Loucy (cell line): ENCODE measurements at regions not wholly inside any gene's neighbourhood (a gene's known extent, or its start where the extent isn't known, plus 50 kb on each side); places are given as distances from the start of the nearest gene placed in this dataset.

Source experiments
- H2AFZ ChIP-seq: fragments of 200-600 bp; sonication (generic); 2 replicates; pipeline ENCODE4 v1.6.0; 2016; ENCODE audit warnings: antibody characterized with exemption, mild to moderate bottlenecking, low read length, moderate library complexity
- H3F3A ChIP-seq: fragments of 200-600 bp; 2 replicates; pipeline ENCODE4 v1.6.0; 2016; ENCODE audit warnings: antibody characterized with exemption, low read depth, mild to moderate bottlenecking
- H3K27me3 ChIP-seq: fragments of 200-600 bp; sonication (generic); 2 replicates; pipeline ENCODE4 v1.6.1; 2014; ENCODE audit warnings: low read length, mild to moderate bottlenecking; ENCODE audit not compliant: insufficient read depth, poor library complexity, severe bottlenecking
- H3K36me3 ChIP-seq: fragments of 200-600 bp; sonication (generic); 2 replicates; pipeline ENCODE4 v1.6.1; 2016; ENCODE audit warnings: low read length; ENCODE audit not compliant: insufficient read depth
- H3K4me1 ChIP-seq: fragments of 200-600 bp; sonication (generic); 2 replicates; pipeline ENCODE4 v1.5.1; 2014; ENCODE audit warnings: low read length, mild to moderate bottlenecking; ENCODE audit not compliant: insufficient read depth, poor library complexity, severe bottlenecking
- H3K4me2 ChIP-seq: fragments of 200-600 bp; sonication (generic); 2 replicates; pipeline ENCODE4 v1.6.0; 2014; ENCODE audit warnings: antibody characterized with exemption, low read length, low read depth, mild to moderate bottlenecking; ENCODE audit not compliant: poor library complexity, severe bottlenecking
- H3K4me3 ChIP-seq: fragments of 200-600 bp; sonication (generic); 2 replicates; pipeline ENCODE4 v1.5.1; 2014; ENCODE audit warnings: low read length, mild to moderate bottlenecking, mixed read lengths; ENCODE audit not compliant: poor library complexity, severe bottlenecking
- H3K79me2 ChIP-seq: fragments of 200-600 bp; sonication (generic); 2 replicates; pipeline ENCODE4 v1.6.1; 2014; ENCODE audit warnings: low read length; ENCODE audit not compliant: insufficient read depth
- H3K9ac ChIP-seq: fragments of 200-600 bp; sonication (generic); 2 replicates; pipeline ENCODE4 v1.6.0; 2014; ENCODE audit warnings: mild to moderate bottlenecking, low read depth, low read length, moderate library complexity; ENCODE audit not compliant: poor library complexity, severe bottlenecking
- H3K9me2 ChIP-seq: fragments of 200-600 bp; sonication (generic); replicated peaks from 2 replicates; pipeline ENCODE4 v1.6.1; 2016; ENCODE audit warnings: low read depth, low read length, mixed read lengths
- H3K9me3 ChIP-seq: fragments of 200-600 bp; sonication (generic); 2 replicates; pipeline ENCODE4 v1.6.1; 2014; ENCODE audit warnings: mild to moderate bottlenecking, antibody characterized with exemption, low read length, low read depth; ENCODE audit not compliant: insufficient read depth
- H4K20me1 ChIP-seq: fragments of 200-600 bp; sonication (generic); 2 replicates; pipeline ENCODE4 v1.6.0; 2014; ENCODE audit warnings: antibody characterized with exemption, low read length, mild to moderate bottlenecking; ENCODE audit not compliant: insufficient read depth, poor library complexity, severe bottlenecking
- EZH2phosphoT487 ChIP-seq: fragments of 200-600 bp; IDR thresholded peaks from 2 replicates; pipeline ENCODE4 v1.6.1; 2018; ENCODE audit warnings: antibody characterized with exemption, mild to moderate bottlenecking, moderate library complexity, borderline replicate concordance
- TF ChIP-seq, protein P1 (sequence below): fragments of 200-600 bp; sonication (generic); conservative IDR thresholded peaks from 2 replicates; pipeline ENCODE4 v1.5.1; 2014; ENCODE audit warnings: mild to moderate bottlenecking, antibody characterized with exemption, low read length

DNA sequence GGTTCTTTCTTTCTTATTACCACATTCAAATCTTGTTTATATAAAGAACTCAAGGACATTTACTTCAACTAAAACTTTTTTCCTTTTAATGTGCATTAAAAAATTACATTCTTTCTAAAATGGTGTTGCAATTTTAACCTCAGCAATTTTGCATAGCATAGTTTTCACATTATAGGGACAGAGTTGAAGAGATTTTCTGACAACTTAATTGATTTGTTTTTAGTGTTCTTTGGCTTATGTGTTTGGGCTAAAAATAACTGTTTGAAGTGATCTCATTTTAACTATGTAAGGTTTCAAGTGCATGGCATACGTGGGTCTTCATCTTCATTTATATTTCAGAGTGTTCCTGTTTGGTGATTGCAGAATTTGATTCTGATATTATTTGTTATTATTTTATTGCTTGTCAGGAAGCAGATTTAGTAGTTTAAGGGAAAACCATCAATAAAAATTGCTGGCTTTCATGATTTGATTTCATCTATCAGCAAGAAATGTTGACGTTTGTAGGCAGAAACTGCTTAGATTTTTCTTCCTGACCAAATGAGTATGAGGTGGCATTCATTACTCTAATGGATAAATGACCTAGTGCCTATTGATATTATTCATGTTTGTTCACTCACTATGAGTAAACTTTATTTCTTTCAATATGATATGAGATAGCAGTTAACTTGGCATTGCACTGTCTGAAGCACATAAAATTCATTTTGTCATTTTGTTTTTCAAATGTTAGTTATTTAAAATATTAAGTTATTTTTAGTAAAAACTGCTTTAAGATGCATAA is 398.4 kb downstream of the NUP35 start:
- TF ChIP-seq, protein P1, sequence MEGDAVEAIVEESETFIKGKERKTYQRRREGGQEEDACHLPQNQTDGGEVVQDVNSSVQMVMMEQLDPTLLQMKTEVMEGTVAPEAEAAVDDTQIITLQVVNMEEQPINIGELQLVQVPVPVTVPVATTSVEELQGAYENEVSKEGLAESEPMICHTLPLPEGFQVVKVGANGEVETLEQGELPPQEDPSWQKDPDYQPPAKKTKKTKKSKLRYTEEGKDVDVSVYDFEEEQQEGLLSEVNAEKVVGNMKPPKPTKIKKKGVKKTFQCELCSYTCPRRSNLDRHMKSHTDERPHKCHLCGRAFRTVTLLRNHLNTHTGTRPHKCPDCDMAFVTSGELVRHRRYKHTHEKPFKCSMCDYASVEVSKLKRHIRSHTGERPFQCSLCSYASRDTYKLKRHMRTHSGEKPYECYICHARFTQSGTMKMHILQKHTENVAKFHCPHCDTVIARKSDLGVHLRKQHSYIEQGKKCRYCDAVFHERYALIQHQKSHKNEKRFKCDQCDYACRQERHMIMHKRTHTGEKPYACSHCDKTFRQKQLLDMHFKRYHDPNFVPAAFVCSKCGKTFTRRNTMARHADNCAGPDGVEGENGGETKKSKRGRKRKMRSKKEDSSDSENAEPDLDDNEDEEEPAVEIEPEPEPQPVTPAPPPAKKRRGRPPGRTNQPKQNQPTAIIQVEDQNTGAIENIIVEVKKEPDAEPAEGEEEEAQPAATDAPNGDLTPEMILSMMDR: no peak
- no peak for TF ChIP-seq EZH2phosphoT487
- Histone ChIP-seq H3K4me3 (no peak overlapping the region), H3K4me1 (no peaks in the 10 kb centered on the region), H2AFZ (no peak overlapping the region), H3K4me2 (no peak overlapping the region), H3K9me3 (no peaks in the 10 kb centered on the region), H3K27me3 (no peaks in the 10 kb centered on the region), H3K9me2 (no peaks in the 10 kb centered on the region), H3K79me2 (no peaks in the 10 kb centered on the region), H3K9ac (no peak overlapping the region), H3K36me3 (no peaks in the 10 kb centered on the region), H3F3A (no peaks in the 10 kb centered on the region), H4K20me1 (no peaks in the 10 kb centered on the region)

DNA sequence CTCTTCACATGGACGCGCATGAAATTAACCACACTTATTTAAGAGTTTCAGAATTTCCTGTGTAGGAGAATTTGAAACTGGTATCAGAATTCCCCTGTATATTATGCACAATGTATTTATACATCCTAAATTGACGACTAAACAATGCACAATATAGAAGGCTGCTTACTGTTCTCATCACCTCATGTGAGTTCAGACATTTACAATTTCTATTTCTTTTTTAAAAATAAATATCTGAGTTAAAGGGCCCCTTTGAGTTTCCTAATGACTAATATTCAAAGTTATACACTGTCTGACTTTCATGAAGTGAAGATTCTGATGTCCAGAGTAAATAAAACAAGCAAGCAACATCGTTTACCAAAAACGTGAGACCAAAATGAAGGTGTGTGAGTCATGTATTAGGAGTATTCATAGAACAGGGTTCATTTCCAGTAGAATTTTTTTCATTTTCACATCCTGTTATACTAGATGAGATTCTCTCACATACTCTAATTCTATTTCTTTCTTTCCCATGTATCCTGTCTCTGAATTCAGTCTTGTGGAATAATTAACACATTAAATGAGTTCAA is 406.2 kb downstream of the NUP35 start:
- no peak for TF ChIP-seq EZH2phosphoT487
- TF ChIP-seq, protein P1: no peak
- H4K20me1 ChIP-seq: no peaks in the 10 kb centered on the region
- H3K27me3 ChIP-seq: no peaks in the 10 kb centered on the region
- H3F3A ChIP-seq: no peaks in the 10 kb centered on the region
- no peaks in the 10 kb centered on the region for H3K36me3 ChIP-seq
- H3K4me3 ChIP-seq: no peak overlapping the region
- H3K79me2 ChIP-seq: no peaks in the 10 kb centered on the region
- no peaks in the 10 kb centered on the region for H3K9me3 ChIP-seq
- H3K9me2 ChIP-seq: no peaks in the 10 kb centered on the region
- H3K9ac ChIP-seq: no peak overlapping the region
- H3K4me2 ChIP-seq: no peak overlapping the region
- H2AFZ ChIP-seq: no peak overlapping the region
- no peaks in the 10 kb centered on the region for H3K4me1 ChIP-seq

DNA sequence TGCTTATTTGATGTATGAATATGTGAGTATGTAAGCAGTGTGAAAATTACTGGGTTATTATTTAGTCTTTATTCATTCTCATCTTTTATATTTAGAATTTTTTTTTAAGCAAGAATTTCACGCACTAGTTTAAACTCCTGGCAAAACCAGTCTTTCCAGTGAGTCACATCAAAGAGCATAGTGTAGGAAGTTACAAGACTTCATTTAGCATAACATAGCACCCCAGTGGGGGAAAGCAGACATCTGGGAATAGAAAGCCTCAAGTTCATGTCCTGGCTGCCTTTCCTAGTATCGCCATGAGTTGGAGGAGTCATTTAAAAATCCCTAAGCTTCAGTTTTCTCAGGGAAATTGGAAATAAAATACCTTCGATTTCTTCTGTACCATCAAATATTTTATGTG is 408.3 kb downstream of the NUP35 start:
- H3K4me1 ChIP-seq: no peaks in the 10 kb centered on the region
- H3K9me3 ChIP-seq: no peaks in the 10 kb centered on the region
- H2AFZ ChIP-seq: no peak overlapping the region

More for the DNA sequence above, 408.3 kb downstream of the NUP35 start:
- no peak for TF ChIP-seq EZH2phosphoT487
- TF ChIP-seq, protein P1: no peak
- Histone ChIP-seq H4K20me1 (no peaks in the 10 kb centered on the region), H3K9me2 (no peaks in the 10 kb centered on the region), H3F3A (no peaks in the 10 kb centered on the region), H3K36me3 (no peaks in the 10 kb centered on the region), H3K79me2 (no peaks in the 10 kb centered on the region), H3K4me2 (no peak overlapping the region), H3K4me3 (no peak overlapping the region), H3K9ac (no peak overlapping the region), H3K27me3 (no peaks in the 10 kb centered on the region)
